ENCODE measurements at regions not wholly inside any gene's neighbourhood (a gene's known extent, or its start where the extent isn't known, plus 50 kb on each side); places are given as distances from the start of the nearest gene placed in this dataset.

DNA sequence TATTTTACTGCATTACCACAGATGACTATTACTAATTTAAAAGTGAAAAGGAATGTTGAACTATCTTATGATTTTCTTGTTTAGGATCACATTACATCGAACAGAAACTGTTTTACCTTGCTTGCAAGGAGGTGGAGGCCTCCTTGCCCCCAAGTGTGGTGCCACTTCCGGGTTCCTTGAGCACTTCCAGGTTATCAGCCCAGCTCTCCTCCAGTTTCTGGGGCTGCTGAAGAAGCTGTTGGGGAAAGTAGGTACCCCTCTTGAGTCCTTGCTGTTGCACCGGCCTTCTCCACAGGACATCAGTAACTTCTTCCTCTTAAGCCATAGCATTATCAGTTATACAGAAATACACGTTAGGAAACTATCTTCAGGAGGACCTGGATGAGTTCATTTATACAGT lies 278.2 kb downstream of the DMRT2 start:
- TF ChIP-seq, protein P1, sequence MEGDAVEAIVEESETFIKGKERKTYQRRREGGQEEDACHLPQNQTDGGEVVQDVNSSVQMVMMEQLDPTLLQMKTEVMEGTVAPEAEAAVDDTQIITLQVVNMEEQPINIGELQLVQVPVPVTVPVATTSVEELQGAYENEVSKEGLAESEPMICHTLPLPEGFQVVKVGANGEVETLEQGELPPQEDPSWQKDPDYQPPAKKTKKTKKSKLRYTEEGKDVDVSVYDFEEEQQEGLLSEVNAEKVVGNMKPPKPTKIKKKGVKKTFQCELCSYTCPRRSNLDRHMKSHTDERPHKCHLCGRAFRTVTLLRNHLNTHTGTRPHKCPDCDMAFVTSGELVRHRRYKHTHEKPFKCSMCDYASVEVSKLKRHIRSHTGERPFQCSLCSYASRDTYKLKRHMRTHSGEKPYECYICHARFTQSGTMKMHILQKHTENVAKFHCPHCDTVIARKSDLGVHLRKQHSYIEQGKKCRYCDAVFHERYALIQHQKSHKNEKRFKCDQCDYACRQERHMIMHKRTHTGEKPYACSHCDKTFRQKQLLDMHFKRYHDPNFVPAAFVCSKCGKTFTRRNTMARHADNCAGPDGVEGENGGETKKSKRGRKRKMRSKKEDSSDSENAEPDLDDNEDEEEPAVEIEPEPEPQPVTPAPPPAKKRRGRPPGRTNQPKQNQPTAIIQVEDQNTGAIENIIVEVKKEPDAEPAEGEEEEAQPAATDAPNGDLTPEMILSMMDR (conservative IDR thresholded peaks at IDR 0.05; ENCODE audit: low read length): no peak
- no peak for TF ChIP-seq EZH2phosphoT487 (IDR thresholded peaks at IDR 0.05; ENCODE audit: borderline replicate concordance, low read depth, low read length)

All from OCI-LY7 (cell line).